Ishikawa (cell line): ENCODE measurements at regions not wholly inside any gene's neighbourhood (a gene's known extent, or its start where the extent isn't known, plus 50 kb on each side); places are given as distances from the start of the nearest gene placed in this dataset.

Source experiments
- CEBPB ChIP-seq: IDR thresholded peaks from 2 replicates; pipeline ENCODE4 v1.6.1; 2012
- CREB1 ChIP-seq: IDR thresholded peaks from 2 replicates; pipeline ENCODE4 v1.6.1; 2012; ENCODE audit warnings: low read depth
- EGR1 ChIP-seq: IDR thresholded peaks from 2 replicates; pipeline ENCODE4 v1.6.1; 2012
- EP300 ChIP-seq: IDR thresholded peaks from 2 replicates; pipeline ENCODE4 v1.6.1; 2012; ENCODE audit warnings: borderline replicate concordance
- FOXM1 ChIP-seq: IDR thresholded peaks from 2 replicates; pipeline ENCODE4 v1.6.1; 2012; ENCODE audit warnings: low read depth, borderline replicate concordance
- MAX ChIP-seq: IDR thresholded peaks from 2 replicates; pipeline ENCODE4 v1.6.1; 2012
- NFIC ChIP-seq: IDR thresholded peaks from 2 replicates; pipeline ENCODE4 v1.6.1; 2012
- RAD21 ChIP-seq: IDR thresholded peaks from 2 replicates; pipeline ENCODE4 v1.6.1; 2012; ENCODE audit warnings: low read depth
- REST ChIP-seq: IDR thresholded peaks from 2 replicates; pipeline ENCODE4 v1.6.1; 2012; ENCODE audit warnings: low read depth, mild to moderate bottlenecking
- TAF1 ChIP-seq: IDR thresholded peaks from 2 replicates; pipeline ENCODE4 v1.6.1; 2012; ENCODE audit warnings: low read depth, mild to moderate bottlenecking
- TCF12 ChIP-seq: IDR thresholded peaks from 2 replicates; pipeline ENCODE4 v1.6.1; 2012; ENCODE audit warnings: low read depth
- TEAD4 ChIP-seq: IDR thresholded peaks from 2 replicates; pipeline ENCODE4 v1.6.1; 2012
- USF1 ChIP-seq: IDR thresholded peaks from 2 replicates; pipeline ENCODE4 v1.6.1; 2012
- YY1 ChIP-seq: IDR thresholded peaks from 2 replicates; pipeline ENCODE4 v1.6.1; 2012; ENCODE audit warnings: low read depth
- ZBTB7A ChIP-seq: IDR thresholded peaks from 2 replicates; pipeline ENCODE4 v1.6.1; 2012; ENCODE audit warnings: low read depth

- no peak for TF ChIP-seq ZBTB7A
- TF ChIP-seq REST: no peak
- TF ChIP-seq FOXM1: no peak
- TF ChIP-seq RAD21: no peak
- no peak for TF ChIP-seq MAX
- no peak for TF ChIP-seq NFIC
- TF ChIP-seq TEAD4: no peak
- no peak for TF ChIP-seq TCF12
- no peak for TF ChIP-seq EGR1
- no peak for TF ChIP-seq YY1
- no peak for TF ChIP-seq EP300
- no peak for TF ChIP-seq TAF1
- TF ChIP-seq CREB1: no peak
- no peak for TF ChIP-seq USF1
- TF ChIP-seq CEBPB: no peak
Observed at GRCh38 chr14:80344208-80344607, 132.9 kb upstream of the DIO2 start.

- TF ChIP-seq NFIC (no peak), TCF12 (no peak), EP300 (no peak), CEBPB (no peak), EGR1 (no peak), ZBTB7A (no peak)
Observed at GRCh38 chr14:80336608-80337106, 125.4 kb upstream of the DIO2 start.

- TF ChIP-seq TAF1 (no peak), EGR1 (no peak), RAD21 (no peak), TEAD4 (no peak), NFIC (no peak), MAX (no peak), YY1 (no peak), TCF12 (no peak), CREB1 (no peak), REST (no peak)
Observed at GRCh38 chr14:80325688-80326087, 114.4 kb upstream of the DIO2 start.

- TF ChIP-seq EGR1 (no peak), CREB1 (no peak), REST (no peak), TCF12 (no peak), USF1 (no peak), TAF1 (no peak), NFIC (no peak), ZBTB7A (no peak), YY1 (no peak), CEBPB (no peak)
Observed at GRCh38 chr14:80325112-80325511, 113.8 kb upstream of the DIO2 start.

- TF ChIP-seq REST (no peak), CEBPB (no peak), ZBTB7A (no peak), TAF1 (no peak), NFIC (no peak), YY1 (no peak), MAX (no peak)
Observed at GRCh38 chr14:80324649-80325048, 113.3 kb upstream of the DIO2 start.
